Endothelial cell of umbilical vein (primary cell): ENCODE measurements at regions not wholly inside any gene's neighbourhood (a gene's known extent, or its start where the extent isn't known, plus 50 kb on each side); places are given as distances from the start of the nearest gene placed in this dataset.

ENCODE experiments used
- BruUV-seq: library from RNA; stranded (reverse); fragments of 400-500 nt; replicated peaks from 2 replicates; lab custom pipeline; 2021; lab: Mats Ljungman, UMichigan
- CTCF ChIA-PET: fragments of 300-600, 350-600 bp; sonication (Branson Sonifier 250); formaldehyde crosslinking; loops from one replicate; lab custom pipeline; 2021; ENCODE audit warnings: antibody characterized with exemption, inconsistent platforms; lab: Charles Lee
- POLR2A ChIA-PET: fragments of 300-600, 350-600 bp; sonication (Branson Sonifier 250); formaldehyde crosslinking; loops from one replicate; lab custom pipeline; 2021; ENCODE audit warnings: antibody characterized with exemption, inconsistent platforms; lab: Charles Lee
- DNase-seq: peaks from one replicate; pipeline ENCODE4 v3.0.0-alpha.2; 2011; ENCODE audit warnings: low read depth, low spot score
- FAIRE-seq: peaks from 2 replicates; lab custom pipeline; 2011; peaks lifted over from hg19 to GRCh38; lab: Jason Lieb, UNC
- H2AFZ ChIP-seq: 2 replicates; pipeline ENCODE4 v1.6.0; 2012; ENCODE audit warnings: low read depth, low read length, control low read depth, inconsistent platforms
- H3K27ac ChIP-seq: 2 replicates; pipeline ENCODE4 v1.5.1; 2011; ENCODE audit warnings: low read depth, mild to moderate bottlenecking, control low read depth, low read length, moderate library complexity; ENCODE audit not compliant: insufficient read depth
- H3K27me3 ChIP-seq, 2 experiments: 2 replicates each; pipeline versions ENCODE4 v1.6.0 to v1.6.1; 2011; ENCODE audit warnings: low read length in 2 of 2, mixed read lengths in 1 of 2; ENCODE audit not compliant: control insufficient read depth in 2 of 2, insufficient read depth in 2 of 2
- H3K36me3 ChIP-seq, 2 experiments: 2 replicates in 1 of 2; 3 replicates in 1 of 2; pipeline ENCODE4 v1.5.1; 2011; ENCODE audit warnings: low read length in 2 of 2, mild to moderate bottlenecking in 1 of 2, moderate library complexity in 1 of 2; ENCODE audit not compliant: control insufficient read depth in 2 of 2, insufficient read depth in 2 of 2; ENCODE audit errors: extremely low read depth in 1 of 2
- H3K4me1 ChIP-seq: 3 replicates; pipeline ENCODE4 v1.5.1; 2011; ENCODE audit warnings: mild to moderate bottlenecking, low read length; ENCODE audit not compliant: control insufficient read depth, insufficient read depth; ENCODE audit errors: extremely low read depth
- H3K4me2 ChIP-seq: 2 replicates; pipeline ENCODE4 v1.6.1; 2011; ENCODE audit warnings: low read length, control low read depth, mixed read lengths; ENCODE audit not compliant: insufficient read depth
- H3K4me3 ChIP-seq, 3 experiments: fragments of 200-600 bp in 1 of 3; sonication (generic), shearing (Covaris generic) in 1 of 3; replicated peaks in 1 of 3; 2 replicates each; pipeline ENCODE4 v1.5.1; 2011 to 2016; ENCODE audit warnings: control low read depth in 3 of 3, low read length in 3 of 3, mild to moderate bottlenecking in 2 of 3, inconsistent platforms in 1 of 3, low read depth in 1 of 3, moderate library complexity in 1 of 3; ENCODE audit not compliant: insufficient read depth in 1 of 3
- H3K79me2 ChIP-seq: 2 replicates; pipeline ENCODE4 v1.6.0; 2012; ENCODE audit warnings: low read length, inconsistent platforms; ENCODE audit not compliant: control insufficient read depth, insufficient read depth
- H3K9ac ChIP-seq: replicated peaks from 2 replicates; pipeline ENCODE3; 2011; ENCODE audit warnings: low read length, control low read depth; ENCODE audit not compliant: insufficient read depth; ENCODE audit errors: extremely low read depth
- H3K9me1 ChIP-seq: replicated peaks from 3 replicates; pipeline ENCODE4 v1.6.0; 2011; ENCODE audit warnings: mild to moderate bottlenecking, low read length; ENCODE audit not compliant: control insufficient read depth, insufficient read depth; ENCODE audit errors: extremely low read depth
- H3K9me3 ChIP-seq: replicated peaks from 2 replicates; pipeline ENCODE4 v1.5.1; 2012; ENCODE audit warnings: low read length, inconsistent platforms; ENCODE audit not compliant: control insufficient read depth, insufficient read depth
- H4K20me1 ChIP-seq: replicated peaks from 2 replicates; pipeline ENCODE3; 2011; ENCODE audit warnings: mild to moderate bottlenecking, low read length; ENCODE audit not compliant: control insufficient read depth, insufficient read depth; ENCODE audit errors: extremely low read depth
- EZH2 ChIP-seq: IDR thresholded peaks from 2 replicates; pipeline ENCODE4 v1.6.1; 2012; ENCODE audit warnings: borderline replicate concordance, low read depth, mild to moderate bottlenecking, moderate library complexity, low read length, inconsistent platforms; ENCODE audit not compliant: severe bottlenecking
- FOS ChIP-seq: IDR thresholded peaks from 2 replicates; pipeline ENCODE4 v1.6.1; 2011; ENCODE audit warnings: mild to moderate bottlenecking, low read length, moderate library complexity, borderline replicate concordance; ENCODE audit not compliant: insufficient read depth
- GATA2 ChIP-seq: IDR thresholded peaks from 2 replicates; pipeline ENCODE4 v1.7.0; 2011; ENCODE audit warnings: low read depth, mild to moderate bottlenecking, moderate library complexity, mixed read lengths, low read length; ENCODE audit not compliant: insufficient read length, insufficient read depth
- JUN ChIP-seq: IDR thresholded peaks from 2 replicates; pipeline ENCODE4 v1.6.1; 2011; ENCODE audit warnings: borderline replicate concordance, low read depth; ENCODE audit not compliant: insufficient read length, insufficient read depth
- MYC ChIP-seq: IDR thresholded peaks from one replicate; pipeline ENCODE4 v1.6.1; 2011; ENCODE audit warnings: mild to moderate bottlenecking, low read depth, low read length
- POLR2A ChIP-seq: IDR thresholded peaks from 2 replicates; pipeline ENCODE4 v1.6.1; 2012; ENCODE audit warnings: low read depth, mild to moderate bottlenecking, control low read depth, low read length
- POLR2AphosphoS5 ChIP-seq: IDR thresholded peaks from 2 replicates; pipeline ENCODE4 v1.6.1; 2012; ENCODE audit warnings: low read depth, mild to moderate bottlenecking, control low read depth, low read length, moderate library complexity; ENCODE audit not compliant: insufficient read depth
- dilution Hi-C: fragments of 300-500 bp; cut with MboI; formaldehyde crosslinking; loops from one replicate; pipeline ENCODE4 v1.15.0; 2019; ENCODE audit warnings: low sequenced_read_pairs; ENCODE audit not compliant: extremely low pct_ligation_motif_present
- intact Hi-C: fragments of 100-400 bp; cut with micrococcal nuclease; formaldehyde crosslinking; loops from one replicate; pipeline ENCODE4 v1.10.0; 2022
- TF ChIP-seq, protein P1 (sequence below), 2 donors: IDR thresholded peaks; 1 replicate in 1 of 2; 2 replicates in 1 of 2; pipeline ENCODE4 v1.5.1; 2011; ENCODE audit warnings: low read length in 2 of 2, mild to moderate bottlenecking in 2 of 2, moderate library complexity in 2 of 2, control low read depth in 1 of 2, inconsistent platforms in 1 of 2, low read depth in 1 of 2; ENCODE audit not compliant: insufficient read depth in 1 of 2; ENCODE audit errors: extremely low read depth in 1 of 2
- TF ChIP-seq, protein P2 (sequence below): IDR thresholded peaks from 2 replicates; pipeline ENCODE4 v1.6.1; 2011; ENCODE audit not compliant: insufficient read depth, insufficient read length

DNA sequence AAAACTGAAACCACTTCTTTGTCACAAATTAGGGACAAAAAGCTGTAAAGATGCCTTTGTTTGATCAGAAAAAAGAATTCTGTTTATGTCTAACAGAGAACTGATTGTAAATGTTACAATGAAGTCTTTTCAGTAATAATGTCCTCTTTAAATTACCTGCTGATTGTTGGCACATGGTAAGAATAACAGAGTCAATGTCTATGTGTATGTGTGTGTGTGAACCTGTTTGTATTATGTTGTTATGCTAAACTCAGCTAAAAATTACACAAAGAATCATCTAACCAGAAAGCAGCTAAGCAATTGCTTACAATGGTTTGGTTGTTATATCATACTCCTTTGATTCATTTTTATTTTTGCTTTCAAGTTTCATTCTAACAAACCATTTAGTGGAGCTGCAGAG is 159.1 kb upstream of the PDZRN3 start:
- H3K9me3 ChIP-seq, result no peaks in the 10 kb centered on the region
- no peaks in the 10 kb centered on the region for H4K20me1 ChIP-seq
- ChIA-PET CTCF (no interaction called here), POLR2A (no interaction called here)
- no peak overlapping the region for H2AFZ ChIP-seq
- no peaks in the 10 kb centered on the region for H3K27me3 ChIP-seq
- H3K9me1 ChIP-seq, result no peaks in the 10 kb centered on the region
- no peak for DNase-seq
- H3K79me2 ChIP-seq, result no peaks in the 10 kb centered on the region
- no peak overlapping the region for H3K4me3 ChIP-seq
- H3K9ac ChIP-seq, result no peak overlapping the region
- dilution Hi-C loops, result no loop called here
- H3K4me2 ChIP-seq, result no peak overlapping the region
- peak; percentile 4 for FAIRE-seq
- TF ChIP-seq MYC, result no peak
- no peak for TF ChIP-seq GATA2
- TF ChIP-seq POLR2A, result no peak
- no peak for TF ChIP-seq POLR2AphosphoS5
- TF ChIP-seq JUN, result no peak
- TF ChIP-seq, protein P1, sequence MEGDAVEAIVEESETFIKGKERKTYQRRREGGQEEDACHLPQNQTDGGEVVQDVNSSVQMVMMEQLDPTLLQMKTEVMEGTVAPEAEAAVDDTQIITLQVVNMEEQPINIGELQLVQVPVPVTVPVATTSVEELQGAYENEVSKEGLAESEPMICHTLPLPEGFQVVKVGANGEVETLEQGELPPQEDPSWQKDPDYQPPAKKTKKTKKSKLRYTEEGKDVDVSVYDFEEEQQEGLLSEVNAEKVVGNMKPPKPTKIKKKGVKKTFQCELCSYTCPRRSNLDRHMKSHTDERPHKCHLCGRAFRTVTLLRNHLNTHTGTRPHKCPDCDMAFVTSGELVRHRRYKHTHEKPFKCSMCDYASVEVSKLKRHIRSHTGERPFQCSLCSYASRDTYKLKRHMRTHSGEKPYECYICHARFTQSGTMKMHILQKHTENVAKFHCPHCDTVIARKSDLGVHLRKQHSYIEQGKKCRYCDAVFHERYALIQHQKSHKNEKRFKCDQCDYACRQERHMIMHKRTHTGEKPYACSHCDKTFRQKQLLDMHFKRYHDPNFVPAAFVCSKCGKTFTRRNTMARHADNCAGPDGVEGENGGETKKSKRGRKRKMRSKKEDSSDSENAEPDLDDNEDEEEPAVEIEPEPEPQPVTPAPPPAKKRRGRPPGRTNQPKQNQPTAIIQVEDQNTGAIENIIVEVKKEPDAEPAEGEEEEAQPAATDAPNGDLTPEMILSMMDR (IDR thresholded peaks at IDR 0.05; ENCODE audit: extremely low read depth in 1 of 2, insufficient read depth in 1 of 2, low read depth in 1 of 2, low read length in 2 of 2), result no peak
- TF ChIP-seq, protein P2, sequence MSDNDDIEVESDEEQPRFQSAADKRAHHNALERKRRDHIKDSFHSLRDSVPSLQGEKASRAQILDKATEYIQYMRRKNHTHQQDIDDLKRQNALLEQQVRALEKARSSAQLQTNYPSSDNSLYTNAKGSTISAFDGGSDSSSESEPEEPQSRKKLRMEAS, result no peak
- no peak for TF ChIP-seq EZH2
- no peak for TF ChIP-seq FOS
- H3K27ac ChIP-seq, result no peak overlapping the region
- peaks cover 10% of the 10 kb centered on the region for H3K4me1 ChIP-seq
- no peaks in the 10 kb centered on the region for H3K36me3 ChIP-seq
- no TSS peak for BruUV-seq
- intact Hi-C loops, result no loop called here
